SK-N-SH (cell line): ENCODE measurements at regions not wholly inside any gene's neighbourhood (a gene's known extent, or its start where the extent isn't known, plus 50 kb on each side); places are given as distances from the start of the nearest gene placed in this dataset.

ENCODE experiments used
- CTCF ChIA-PET: fragments of 300-600, 350-600 bp; formaldehyde crosslinking; extraction: SDS; loops from one replicate; lab custom pipeline; 2021; lab: Yijun Ruan, JAX
- POLR2A ChIA-PET: fragments of 350-600 bp; sonication (Branson Sonifier 250); formaldehyde crosslinking; extraction: SDS; loops from one replicate; lab custom pipeline; 2020; ENCODE audit warnings: antibody characterized with exemption, inconsistent platforms; lab: Yijun Ruan, JAX
- DNase-seq: peaks from one replicate; pipeline ENCODE4 v3.0.0; 2012
- H2AFZ ChIP-seq: fragments of 200-600 bp; sonication (generic); 2 replicates; pipeline ENCODE4 v1.8.1; 2016; ENCODE audit warnings: antibody characterized with exemption, mild to moderate bottlenecking, low read depth
- H3F3A ChIP-seq: fragments of 200-600 bp; sonication (generic); replicated peaks from 2 replicates; pipeline ENCODE3; 2016; ENCODE audit warnings: antibody characterized with exemption, mild to moderate bottlenecking; ENCODE audit not compliant: insufficient read depth
- H3K27ac ChIP-seq, 2 experiments: fragments of 200-500 bp in 1 of 2; fragments of 200-600 bp in 1 of 2; sonication (Bioruptor generic) in 1 of 2; sonication (generic), shearing (Covaris generic) in 1 of 2; 2 replicates each; pipeline versions ENCODE4 v1.5.1 to v1.6.1; 2014 to 2016; ENCODE audit warnings: low read depth in 2 of 2, inconsistent platforms in 1 of 2, low read length in 1 of 2, mild to moderate bottlenecking in 1 of 2, mixed read lengths in 1 of 2
- H3K27me3 ChIP-seq: fragments of 200-600 bp; sonication (generic), shearing (Covaris generic); 2 replicates; pipeline ENCODE4 v1.6.1; 2016; ENCODE audit warnings: mixed run types; ENCODE audit not compliant: insufficient read depth
- H3K36me3 ChIP-seq, 2 experiments: fragments of 200-500 bp in 1 of 2; fragments of 200-600 bp in 1 of 2; sonication (Bioruptor generic) in 1 of 2; sonication (generic) in 1 of 2; replicated peaks in 1 of 2; 2 replicates each; pipeline versions ENCODE3 to v1.5.1; 2014 to 2016; ENCODE audit warnings: low read length in 1 of 2, mild to moderate bottlenecking in 1 of 2; ENCODE audit not compliant: insufficient read depth in 2 of 2, control insufficient read depth in 1 of 2
- H3K4me1 ChIP-seq, 2 experiments: fragments of 200-500 bp in 1 of 2; fragments of 200-600 bp in 1 of 2; sonication (Bioruptor generic) in 1 of 2; sonication (generic), shearing (Covaris generic) in 1 of 2; 2 replicates each; pipeline versions ENCODE4 v1.5.1 to v1.6.1; 2014 to 2016; ENCODE audit warnings: low read depth in 1 of 2, low read length in 1 of 2, mixed run types in 1 of 2; ENCODE audit not compliant: insufficient read depth in 2 of 2, control insufficient read depth in 1 of 2
- H3K4me2 ChIP-seq: fragments of 200-600 bp; sonication (generic), shearing (Covaris generic); 2 replicates; pipeline ENCODE4 v1.6.1; 2017; ENCODE audit warnings: mixed run types
- H3K4me3 ChIP-seq, 2 experiments: fragments of 200-500 bp in 1 of 2; fragments of 200-600 bp in 1 of 2; sonication (Bioruptor generic) in 1 of 2; sonication (generic), shearing (Covaris generic) in 1 of 2; 2 replicates each; pipeline versions ENCODE4 v1.5.1 to v1.8.1; 2014 to 2016; ENCODE audit warnings: low read depth in 2 of 2, inconsistent platforms in 1 of 2, low read length in 1 of 2, mild to moderate bottlenecking in 1 of 2, mixed read lengths in 1 of 2, moderate library complexity in 1 of 2
- H3K79me2 ChIP-seq: fragments of 200-600 bp; sonication (generic); 2 replicates; pipeline ENCODE4 v1.8.1; 2017; ENCODE audit warnings: mild to moderate bottlenecking; ENCODE audit not compliant: insufficient read depth
- H3K9ac ChIP-seq: fragments of 200-600 bp; sonication (generic); 2 replicates; pipeline ENCODE4 v1.6.1; 2017; ENCODE audit warnings: mixed run types
- H3K9me2 ChIP-seq: fragments of 200-600 bp; sonication (generic); 2 replicates; pipeline ENCODE4 v1.6.1; 2017; ENCODE audit warnings: mixed run types
- H3K9me3 ChIP-seq: fragments of 200-600 bp; sonication (generic); 2 replicates; pipeline ENCODE4 v1.6.1; 2017; ENCODE audit warnings: mixed run types, mild to moderate bottlenecking, moderate library complexity
- H4K20me1 ChIP-seq: fragments of 200-600 bp; sonication (generic); 2 replicates; pipeline ENCODE4 v1.6.1; 2017; ENCODE audit warnings: mild to moderate bottlenecking, mixed run types; ENCODE audit not compliant: insufficient read depth
- CHD2 ChIP-seq: fragments of 150-350 bp; IDR thresholded peaks from 2 replicates; pipeline ENCODE4 v1.6.1; 2018; ENCODE audit warnings: low read length; ENCODE audit not compliant: partially characterized antibody
- ELF1 ChIP-seq: IDR thresholded peaks from 2 replicates; pipeline ENCODE4 v1.4.0; 2012
- EP300 ChIP-seq, 2 experiments: IDR thresholded peaks; 2 replicates each; pipeline versions ENCODE4 v1.4.0 to v1.6.1; 2012; ENCODE audit warnings: borderline replicate concordance in 1 of 2, low read depth in 1 of 2, low read length in 1 of 2
- EZH2phosphoT487 ChIP-seq: fragments of 200-600 bp; sonication (generic); IDR thresholded peaks from 2 replicates; pipeline ENCODE4 v1.6.1; 2017; ENCODE audit warnings: low read depth, mixed run types, mild to moderate bottlenecking, antibody characterized with exemption, moderate library complexity, borderline replicate concordance
- FOSL2 ChIP-seq: IDR thresholded peaks from 2 replicates; pipeline ENCODE4 v1.4.0; 2012; ENCODE audit warnings: low read depth, mild to moderate bottlenecking, moderate library complexity, borderline replicate concordance
- FOXM1 ChIP-seq: IDR thresholded peaks from 2 replicates; pipeline ENCODE4 v1.4.0; 2012; ENCODE audit warnings: low read depth, mild to moderate bottlenecking
- GABPA ChIP-seq: IDR thresholded peaks from 2 replicates; pipeline ENCODE4 v1.4.0; 2012; ENCODE audit warnings: low read depth, mild to moderate bottlenecking
- GATA2 ChIP-seq: sonication (generic); formaldehyde crosslinking; IDR thresholded peaks from 2 replicates; pipeline ENCODE4 v1.5.0; 2020; ENCODE audit warnings: mild to moderate bottlenecking, missing genetic modification reagents
- MXI1 ChIP-seq: IDR thresholded peaks from 2 replicates; pipeline ENCODE4 v1.6.1; 2012; ENCODE audit warnings: mild to moderate bottlenecking, low read depth, low read length, improper control_type of control experiment
- NRF1 ChIP-seq: IDR thresholded peaks from 2 replicates; pipeline ENCODE4 v1.6.1; 2012; ENCODE audit warnings: low read depth, mild to moderate bottlenecking, low read length
- RAD21 ChIP-seq: IDR thresholded peaks from 2 replicates; pipeline ENCODE4 v1.6.1; 2012; ENCODE audit warnings: mild to moderate bottlenecking, low read length
- RFX5 ChIP-seq: IDR thresholded peaks from 2 replicates; pipeline ENCODE4 v1.6.1; 2012; ENCODE audit warnings: mild to moderate bottlenecking, improper control_type of control experiment, low read length
- RXRA ChIP-seq: IDR thresholded peaks from 2 replicates; pipeline ENCODE4 v1.4.0; 2012; ENCODE audit warnings: low read depth, mild to moderate bottlenecking, borderline replicate concordance
- SIN3A ChIP-seq: IDR thresholded peaks from 2 replicates; pipeline ENCODE4 v1.6.1; 2012; ENCODE audit warnings: low read depth, mild to moderate bottlenecking, low read length, moderate library complexity, borderline replicate concordance
- SMC3 ChIP-seq: IDR thresholded peaks from 2 replicates; pipeline ENCODE4 v1.6.1; 2012; ENCODE audit warnings: low read depth, low read length, improper control_type of control experiment
- TCF12 ChIP-seq: IDR thresholded peaks from 2 replicates; pipeline ENCODE4 v1.4.0; 2012
- TEAD4 ChIP-seq: IDR thresholded peaks from 2 replicates; pipeline ENCODE4 v1.4.0; 2012; ENCODE audit warnings: mild to moderate bottlenecking, borderline replicate concordance; ENCODE audit not compliant: insufficient read depth
- YY1 ChIP-seq: IDR thresholded peaks from 2 replicates; pipeline ENCODE4 v1.4.0; 2012; ENCODE audit warnings: low read depth, mild to moderate bottlenecking
- WGBS: methylation state at CpG from one replicate; pipeline ENCODE4 v1.1.6; 2017; ENCODE audit warnings: low lambda C conversion rate; 5-methylcytosine and 5-hydroxymethylcytosine counted together
- TF ChIP-seq, protein P1 (sequence below): IDR thresholded peaks from 2 replicates; pipeline ENCODE4 v1.4.0; 2012; ENCODE audit warnings: low read depth
- TF ChIP-seq, protein P2 (sequence below): IDR thresholded peaks from 2 replicates; pipeline ENCODE4 v1.4.0; 2012; ENCODE audit warnings: low read depth, borderline replicate concordance
- TF ChIP-seq, protein P3 (sequence below): fragments of 150-350 bp; IDR thresholded peaks from 2 replicates; pipeline ENCODE4 v1.6.1; 2016; ENCODE audit warnings: mild to moderate bottlenecking, low read depth, low read length

DNA sequence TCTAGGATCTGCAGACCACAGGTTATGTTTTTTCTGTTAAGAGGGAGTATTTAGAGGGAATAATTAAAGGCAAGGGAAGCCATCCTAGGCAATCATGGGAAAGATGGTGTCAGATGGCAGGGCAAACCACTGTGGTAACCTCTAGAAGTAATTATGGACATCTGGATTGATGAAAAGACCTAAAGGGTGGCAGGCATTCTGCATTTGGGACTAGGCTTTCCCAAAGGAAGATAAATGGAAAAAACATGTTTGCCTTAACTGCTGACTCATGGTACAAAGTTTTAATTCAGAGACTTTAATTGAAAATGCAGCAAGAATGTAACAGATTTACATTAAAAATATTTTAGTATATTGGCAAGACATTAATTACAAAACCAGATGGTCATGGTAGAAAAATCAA is 88.1 kb downstream of the TMEM30B start:
- no peaks in the 10 kb centered on the region for H3F3A ChIP-seq
- H3K27ac ChIP-seq: no peak overlapping the region
- H3K9me2 ChIP-seq: no peaks in the 10 kb centered on the region
- H3K9me3 ChIP-seq: no peaks in the 10 kb centered on the region
- no peak for DNase-seq
- H3K4me3 ChIP-seq: no peak overlapping the region
- no peaks in the 10 kb centered on the region for H3K27me3 ChIP-seq
- POLR2A ChIA-PET: no interaction called here
- H3K79me2 ChIP-seq: no peaks in the 10 kb centered on the region
- CTCF ChIA-PET: no interaction called here
- no peak overlapping the region for H3K9ac ChIP-seq
- H3K4me2 ChIP-seq: no peak overlapping the region
- H3K4me1 ChIP-seq: no peaks in the 10 kb centered on the region; a peak in 3 of 4 replicates
- H2AFZ ChIP-seq: no peak overlapping the region
- H3K36me3 ChIP-seq: no peaks in the 10 kb centered on the region
- no peaks in the 10 kb centered on the region for H4K20me1 ChIP-seq
- TF ChIP-seq SMC3: no peak
- TF ChIP-seq TCF12: peak; percentile 19; the same call in 1 of the 2 replicates

DNA sequence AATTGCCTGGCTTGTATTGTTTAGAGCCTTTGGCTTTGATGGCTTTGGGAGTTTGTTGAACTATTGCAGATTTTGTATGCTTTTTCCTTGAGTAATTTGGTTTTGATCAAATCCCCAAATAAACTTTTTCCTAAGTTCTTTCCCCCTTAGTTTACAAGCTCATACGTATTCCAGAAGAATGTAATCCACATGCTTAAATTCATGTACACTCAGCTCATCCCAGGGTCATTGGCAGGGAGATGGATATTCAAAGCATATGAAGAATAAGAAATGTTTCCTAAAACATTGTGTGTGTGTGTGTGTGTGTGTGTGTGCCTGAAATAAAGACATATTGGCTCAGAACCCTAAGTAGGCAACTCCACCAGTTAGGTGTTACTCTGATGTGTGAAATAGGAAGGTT is 89.4 kb downstream of the TMEM30B start:
- H3K79me2 ChIP-seq: no peaks in the 10 kb centered on the region
- CTCF ChIA-PET: interaction anchor here (0.6 kb wide), 1 partner anchor 12 kb away, joined by 3 read pairs; no protein-coding TSS in a partner anchor
- no peaks in the 10 kb centered on the region for H3K36me3 ChIP-seq
- H3K4me3 ChIP-seq: no peak overlapping the region
- WGBS: 93% methylated on average over 1 of the region's 1 CpG
- no peaks in the 10 kb centered on the region for H3K9me2 ChIP-seq
- H3K27ac ChIP-seq: no peak overlapping the region
- POLR2A ChIA-PET: no interaction called here
- H3K27me3 ChIP-seq: no peaks in the 10 kb centered on the region
- H3K4me2 ChIP-seq: no peak overlapping the region
- no peaks in the 10 kb centered on the region for H3F3A ChIP-seq
- no peak overlapping the region for H3K9ac ChIP-seq
- H4K20me1 ChIP-seq: no peaks in the 10 kb centered on the region
- H3K4me1 ChIP-seq: peaks cover 0 to 4% of the 10 kb centered on the region in 2 experiments; a peak in 3 of 4 replicates
- TF ChIP-seq EZH2phosphoT487: no peak
- no peak for TF ChIP-seq RFX5
- TF ChIP-seq YY1: no peak
- TF ChIP-seq TEAD4: no peak
- no peak for TF ChIP-seq NRF1
- no peak overlapping the region; the same call in 1 of the 2 replicates for H2AFZ ChIP-seq
- no peak for DNase-seq
- no peaks in the 10 kb centered on the region for H3K9me3 ChIP-seq

DNA sequence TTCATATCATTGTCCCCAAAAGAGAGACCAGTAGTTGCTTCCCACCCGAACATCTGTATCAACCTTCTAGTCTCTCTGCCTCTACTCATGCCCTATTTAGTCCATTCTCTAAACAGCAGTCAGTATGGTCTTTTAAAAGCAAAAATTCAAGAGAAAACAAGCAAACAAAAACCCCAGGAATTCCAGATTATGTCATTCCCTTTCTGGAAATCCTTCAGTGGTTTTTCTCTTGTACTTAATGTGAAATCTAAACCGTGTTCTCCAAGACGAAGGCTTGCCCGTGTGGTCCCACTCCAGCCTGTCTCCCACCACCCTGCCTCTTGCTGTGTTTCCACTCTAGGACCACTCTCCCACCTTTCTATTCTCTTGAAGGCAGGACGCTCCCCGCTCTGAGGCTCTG is 90.8 kb downstream of the TMEM30B start:
- H3K79me2 ChIP-seq: no peaks in the 10 kb centered on the region
- H2AFZ ChIP-seq: no peak overlapping the region
- H3K4me3 ChIP-seq: no peak overlapping the region
- no peak overlapping the region for H3K27ac ChIP-seq
- no peaks in the 10 kb centered on the region for H3K27me3 ChIP-seq
- no peaks in the 10 kb centered on the region for H4K20me1 ChIP-seq
- CTCF ChIA-PET: no interaction called here
- 91% methylated on average over 6 of the region's 6 CpGs for WGBS
- no peak overlapping the region for H3K9ac ChIP-seq
- no peaks in the 10 kb centered on the region for H3K36me3 ChIP-seq
- no peak overlapping the region for H3K4me2 ChIP-seq
- POLR2A ChIA-PET: no interaction called here
- H3K4me1 ChIP-seq: peaks cover 4% of the 10 kb centered on the region in 2 experiments; a peak in 3 of 4 replicates
- no peaks in the 10 kb centered on the region for H3K9me3 ChIP-seq
- no peak for DNase-seq
- TF ChIP-seq FOXM1 (no peak), TEAD4 (no peak), ELF1 (no peak), RXRA (no peak), GATA2 (CRISPR knock-in tag) (no peak), TCF12 (no peak), FOSL2 (no peak), MXI1 (no peak), RAD21 (no peak), SIN3A (no peak), GABPA (no peak), EP300 (IDR thresholded peaks at IDR 0.05; ENCODE audit: borderline replicate concordance in 1 of 2, low read depth in 1 of 2, low read length in 1 of 2) (no peak), CHD2 (no peak)
- TF ChIP-seq, protein P1, sequence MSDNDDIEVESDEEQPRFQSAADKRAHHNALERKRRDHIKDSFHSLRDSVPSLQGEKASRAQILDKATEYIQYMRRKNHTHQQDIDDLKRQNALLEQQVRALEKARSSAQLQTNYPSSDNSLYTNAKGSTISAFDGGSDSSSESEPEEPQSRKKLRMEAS: no peak
- TF ChIP-seq, protein P2, sequence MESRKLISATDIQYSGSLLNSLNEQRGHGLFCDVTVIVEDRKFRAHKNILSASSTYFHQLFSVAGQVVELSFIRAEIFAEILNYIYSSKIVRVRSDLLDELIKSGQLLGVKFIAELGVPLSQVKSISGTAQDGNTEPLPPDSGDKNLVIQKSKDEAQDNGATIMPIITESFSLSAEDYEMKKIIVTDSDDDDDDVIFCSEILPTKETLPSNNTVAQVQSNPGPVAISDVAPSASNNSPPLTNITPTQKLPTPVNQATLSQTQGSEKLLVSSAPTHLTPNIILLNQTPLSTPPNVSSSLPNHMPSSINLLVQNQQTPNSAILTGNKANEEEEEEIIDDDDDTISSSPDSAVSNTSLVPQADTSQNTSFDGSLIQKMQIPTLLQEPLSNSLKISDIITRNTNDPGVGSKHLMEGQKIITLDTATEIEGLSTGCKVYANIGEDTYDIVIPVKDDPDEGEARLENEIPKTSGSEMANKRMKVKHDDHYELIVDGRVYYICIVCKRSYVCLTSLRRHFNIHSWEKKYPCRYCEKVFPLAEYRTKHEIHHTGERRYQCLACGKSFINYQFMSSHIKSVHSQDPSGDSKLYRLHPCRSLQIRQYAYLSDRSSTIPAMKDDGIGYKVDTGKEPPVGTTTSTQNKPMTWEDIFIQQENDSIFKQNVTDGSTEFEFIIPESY: no peak
- TF ChIP-seq, protein P3, sequence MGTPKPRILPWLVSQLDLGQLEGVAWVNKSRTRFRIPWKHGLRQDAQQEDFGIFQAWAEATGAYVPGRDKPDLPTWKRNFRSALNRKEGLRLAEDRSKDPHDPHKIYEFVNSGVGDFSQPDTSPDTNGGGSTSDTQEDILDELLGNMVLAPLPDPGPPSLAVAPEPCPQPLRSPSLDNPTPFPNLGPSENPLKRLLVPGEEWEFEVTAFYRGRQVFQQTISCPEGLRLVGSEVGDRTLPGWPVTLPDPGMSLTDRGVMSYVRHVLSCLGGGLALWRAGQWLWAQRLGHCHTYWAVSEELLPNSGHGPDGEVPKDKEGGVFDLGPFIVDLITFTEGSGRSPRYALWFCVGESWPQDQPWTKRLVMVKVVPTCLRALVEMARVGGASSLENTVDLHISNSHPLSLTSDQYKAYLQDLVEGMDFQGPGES: no peak
- no peaks in the 10 kb centered on the region for H3F3A ChIP-seq
- no peaks in the 10 kb centered on the region for H3K9me2 ChIP-seq
